GM21576 (cell line): ENCODE measurements at regions not wholly inside any gene's neighbourhood (a gene's known extent, or its start where the extent isn't known, plus 50 kb on each side); places are given as distances from the start of the nearest gene placed in this dataset.
"Not testable (repeated sequence)": the region's sequence is repeated elsewhere in the genome, so short reads cannot be mapped to it uniquely, and the experiment has no call there.

Experiments
- ATAC-seq: cut with Tn5 transposase; IDR thresholded peaks from one replicate; pipeline ENCODE4 v1.9.1; 2021; ENCODE audit warnings: mild to moderate bottlenecking, moderate library complexity; ENCODE audit not compliant: unreplicated experiment

DNA sequence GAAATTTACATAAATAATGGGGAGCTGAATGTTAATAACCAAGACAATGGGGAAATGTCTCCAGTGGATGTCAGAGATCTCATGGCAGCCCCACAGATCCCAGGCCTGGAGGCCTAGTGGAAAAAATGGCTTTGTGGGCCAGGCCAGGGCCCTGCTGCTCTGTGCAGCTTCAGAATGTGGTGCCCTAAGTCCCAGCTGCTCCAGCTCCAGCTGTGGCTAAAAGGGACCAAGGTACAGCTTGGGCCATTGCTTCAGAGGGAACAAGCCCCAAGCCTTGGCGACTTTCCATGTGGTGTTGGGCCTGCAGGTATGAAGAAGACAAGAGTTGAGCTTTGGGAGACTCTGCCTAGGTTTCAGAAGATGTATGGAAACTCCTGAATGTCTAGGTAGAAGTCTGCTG lies 658.2 kb downstream of the NUP35 start:
- ATAC-seq, result no peak

DNA sequence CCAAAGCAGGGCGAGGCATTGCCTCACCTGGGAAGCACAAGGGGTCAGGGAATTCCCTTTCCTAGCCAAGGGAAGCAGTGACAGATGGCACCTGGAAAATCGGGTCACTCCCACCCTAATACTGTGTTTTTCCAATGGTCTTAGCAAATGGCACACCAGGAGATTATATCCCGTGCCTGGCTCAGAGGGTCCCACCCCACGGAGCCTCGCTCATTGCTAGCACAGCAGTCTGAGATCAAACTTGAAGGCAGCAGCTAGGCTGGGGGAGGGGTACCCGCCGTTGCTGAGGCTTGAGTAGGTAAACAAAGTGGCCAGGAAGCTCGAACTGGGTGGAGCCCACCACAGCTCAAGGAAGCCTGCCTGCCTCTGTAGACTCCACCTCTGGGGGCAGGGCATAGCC lies 664.6 kb downstream of the NUP35 start:
- not testable (repeated sequence) for ATAC-seq

DNA sequence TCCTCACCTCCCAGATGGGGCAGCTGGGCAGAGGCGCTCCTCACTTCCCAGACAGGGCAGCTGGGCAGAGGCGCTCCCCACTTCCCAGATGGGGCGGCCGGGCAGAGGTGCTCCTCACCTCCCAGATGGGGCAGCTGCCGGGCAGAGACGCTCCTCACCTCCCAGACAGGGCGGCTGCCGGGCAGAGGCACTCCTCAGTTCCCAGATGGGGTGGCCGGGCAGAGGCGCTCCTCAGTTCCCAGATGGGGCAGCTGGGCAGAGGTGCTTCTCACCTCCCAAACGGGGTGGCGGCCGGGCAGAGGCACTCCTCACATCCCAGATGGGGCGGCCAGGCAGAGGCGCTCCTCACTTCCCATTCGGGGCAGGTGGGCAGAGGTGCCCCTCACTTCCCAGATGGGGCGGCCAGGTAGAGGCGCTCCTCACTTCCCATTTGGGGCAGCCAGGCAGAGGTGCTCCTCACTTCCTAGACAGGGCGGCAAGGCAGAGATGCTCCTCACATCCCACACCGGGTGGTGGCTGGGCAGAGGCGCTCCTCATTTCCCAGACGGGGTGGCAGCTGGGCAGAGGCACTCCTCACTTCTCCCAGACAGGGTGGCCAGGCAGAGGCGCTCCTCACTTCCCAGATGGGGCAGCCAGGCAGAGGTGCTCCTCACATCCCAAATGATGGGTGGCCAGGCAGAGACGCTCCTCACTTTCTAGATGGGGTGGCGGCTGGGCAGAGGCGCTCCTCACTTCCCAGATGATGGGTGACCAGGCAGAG lies 668.1 kb downstream of the NUP35 start:
- not testable (repeated sequence) for ATAC-seq

DNA sequence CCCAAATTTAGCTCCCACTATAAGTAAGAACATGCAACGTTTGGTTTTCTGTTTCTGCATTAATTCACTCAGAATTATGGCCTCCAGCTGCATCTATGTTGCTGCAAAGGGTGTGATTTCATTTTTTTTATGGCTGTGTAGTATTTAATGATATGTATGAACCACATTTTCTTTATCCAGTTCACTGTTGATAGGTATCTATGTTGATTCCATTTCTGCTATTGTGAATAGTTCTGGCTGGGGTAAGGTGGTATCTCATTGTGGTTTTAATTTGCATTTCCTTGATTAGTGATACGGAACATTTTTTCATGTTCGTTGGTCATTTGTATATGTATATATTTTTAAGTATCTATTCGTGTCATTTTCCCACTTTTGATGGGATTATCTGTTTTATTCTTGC lies 674.3 kb downstream of the NUP35 start:
- no peak for ATAC-seq

DNA sequence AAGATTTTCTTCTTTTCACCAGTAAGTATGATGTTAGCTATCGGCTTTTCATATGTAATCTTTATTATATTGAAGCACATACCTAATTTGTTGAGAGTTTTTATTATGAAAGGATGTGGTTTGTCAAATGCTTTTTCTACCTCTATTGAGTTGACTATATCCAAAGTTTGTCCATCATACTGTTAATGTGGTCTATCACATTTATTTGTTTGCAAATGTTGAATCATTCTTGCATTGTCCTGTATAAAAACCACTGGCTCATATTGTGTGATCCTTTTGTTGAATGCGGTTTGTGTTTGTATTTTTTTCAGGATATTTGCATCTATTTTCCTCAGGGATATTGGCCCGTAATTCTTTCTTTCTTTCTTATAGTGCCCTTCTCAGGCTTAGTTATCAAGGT lies 675.5 kb downstream of the NUP35 start:
- ATAC-seq, result no peak

DNA sequence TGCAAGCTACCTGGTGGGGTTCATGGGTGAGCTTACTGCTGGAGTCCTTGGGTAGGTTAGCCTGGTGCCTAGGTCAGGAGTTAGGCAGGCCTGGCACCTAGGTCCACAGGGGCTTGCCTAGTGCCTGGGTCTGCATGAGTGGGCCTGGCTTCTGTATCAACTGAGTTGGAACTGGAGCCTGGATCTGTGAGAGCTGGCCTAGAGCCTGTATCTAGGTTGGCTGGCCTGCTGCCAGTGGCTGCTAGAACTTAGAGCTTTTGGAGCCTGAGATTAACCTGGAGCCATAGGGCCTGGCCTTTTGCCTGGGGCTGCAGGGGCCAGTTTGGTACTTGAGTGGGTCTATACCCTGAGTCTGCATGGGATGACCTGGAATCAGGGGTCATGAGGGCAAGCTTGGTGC lies 679.4 kb downstream of the NUP35 start:
- ATAC-seq, result no peak

DNA sequence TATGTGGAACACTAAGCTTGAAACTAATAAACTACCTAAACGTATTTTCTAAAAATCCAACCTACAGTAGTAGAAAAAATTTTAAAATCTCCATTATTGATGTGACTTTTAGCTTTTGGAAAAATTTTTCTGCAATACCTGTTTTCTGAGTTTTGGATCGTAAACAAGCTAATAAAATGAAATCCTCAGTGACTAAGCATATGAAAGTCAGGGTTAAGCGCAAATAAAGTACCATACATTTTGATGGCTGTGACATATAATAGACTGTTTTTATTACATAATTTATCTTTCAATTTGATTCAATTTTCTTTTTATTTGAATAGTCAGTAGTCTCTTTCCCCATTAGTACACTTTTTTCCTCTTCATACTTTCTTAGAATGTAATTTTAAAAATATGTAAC lies 683.6 kb downstream of the NUP35 start:
- ATAC-seq, result no peak

DNA sequence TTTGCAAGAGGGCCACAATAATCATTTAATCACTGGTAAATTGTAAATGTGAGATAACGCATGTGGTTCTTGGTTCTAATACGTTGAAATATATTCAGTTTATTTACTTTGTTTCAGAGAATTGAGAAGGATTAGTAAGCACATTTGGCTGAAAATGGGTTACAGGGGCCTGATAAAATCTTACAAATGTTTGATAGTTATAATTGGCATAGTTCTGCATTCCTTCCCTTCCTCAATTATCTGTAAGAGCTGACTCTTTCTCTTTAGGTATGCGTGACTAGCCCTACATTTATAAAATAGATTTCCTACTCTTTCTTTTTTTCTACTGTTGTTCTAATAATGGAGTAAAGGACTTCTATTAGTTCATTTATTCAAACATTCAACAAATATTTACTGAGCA lies 685.2 kb downstream of the NUP35 start:
- ATAC-seq, result no peak

DNA sequence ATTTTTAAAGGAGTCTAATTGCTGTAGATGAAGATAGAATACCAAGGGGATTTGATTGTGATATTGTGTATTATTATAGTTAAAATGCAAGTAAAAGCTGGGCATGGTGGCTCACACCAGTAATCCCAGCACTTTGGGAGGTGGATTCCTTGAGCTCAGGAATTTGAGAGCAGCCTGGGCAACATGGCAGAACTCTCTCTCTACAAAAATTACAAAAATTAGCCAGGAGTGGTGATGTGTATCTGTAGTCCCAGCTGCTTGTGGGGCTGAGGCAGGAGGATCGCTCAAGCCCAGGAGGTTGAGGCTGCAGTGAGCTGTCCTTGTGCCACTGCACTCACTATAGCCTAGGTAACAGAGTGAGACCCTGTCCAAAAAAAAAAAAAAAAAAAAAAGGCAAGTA lies 687.0 kb downstream of the NUP35 start:
- ATAC-seq, result no peak

DNA sequence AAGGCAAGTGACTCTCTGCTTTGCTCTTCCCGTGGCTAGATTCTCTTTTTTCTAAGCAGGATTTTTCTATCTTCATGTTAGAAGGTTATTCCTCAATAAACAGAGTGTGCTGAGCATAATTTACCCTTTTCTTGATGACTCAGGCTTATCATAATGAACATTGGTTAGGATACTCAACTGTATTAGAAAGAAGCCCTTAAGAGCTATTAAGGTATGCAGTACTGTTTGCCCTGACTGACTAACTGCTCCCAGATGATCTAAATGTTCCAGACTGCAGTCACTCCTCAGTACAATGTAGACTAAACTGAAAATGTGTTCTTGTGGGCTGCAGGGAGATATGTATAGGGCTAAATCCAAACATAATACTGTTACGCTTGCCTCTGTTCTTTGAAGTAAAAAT lies 687.8 kb downstream of the NUP35 start:
- ATAC-seq, result no peak

DNA sequence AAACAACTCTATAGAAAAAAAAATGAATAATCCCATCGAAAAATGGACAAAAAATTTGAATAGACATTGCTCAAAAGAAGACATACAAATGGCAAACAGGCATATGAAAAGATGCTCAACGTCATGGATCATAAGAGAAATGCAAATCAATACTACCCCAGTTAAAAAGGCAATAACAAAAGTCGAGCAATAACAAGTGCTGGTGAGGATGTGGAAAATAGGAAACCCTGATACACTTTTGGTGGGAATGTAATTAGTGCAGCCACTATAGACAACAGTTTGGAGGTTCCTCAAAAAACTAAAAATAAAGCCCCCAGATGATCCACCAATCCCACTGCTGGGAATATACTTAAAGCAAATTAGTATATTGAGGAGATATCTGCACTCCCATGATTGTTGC lies 701.5 kb downstream of the NUP35 start:
- ATAC-seq, result no peak

DNA sequence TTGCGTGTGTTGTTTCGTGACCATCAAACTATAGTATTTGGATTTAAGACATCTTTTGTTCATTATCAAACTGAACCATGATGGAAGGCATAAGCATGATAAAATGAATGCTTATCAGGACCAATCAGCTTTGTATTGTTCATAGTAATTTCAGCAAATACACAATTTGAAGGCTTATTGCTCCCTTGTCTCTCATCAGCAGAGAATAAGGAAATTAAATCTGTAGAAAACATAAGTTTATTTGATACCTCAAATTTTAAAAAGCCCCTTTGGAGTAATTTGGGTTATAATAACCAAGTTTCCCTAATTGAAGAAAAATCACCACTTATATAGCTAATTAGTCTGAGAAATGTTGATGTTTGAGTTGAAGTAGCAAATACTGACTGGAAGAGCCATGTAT lies 705.7 kb downstream of the NUP35 start:
- no peak for ATAC-seq

DNA sequence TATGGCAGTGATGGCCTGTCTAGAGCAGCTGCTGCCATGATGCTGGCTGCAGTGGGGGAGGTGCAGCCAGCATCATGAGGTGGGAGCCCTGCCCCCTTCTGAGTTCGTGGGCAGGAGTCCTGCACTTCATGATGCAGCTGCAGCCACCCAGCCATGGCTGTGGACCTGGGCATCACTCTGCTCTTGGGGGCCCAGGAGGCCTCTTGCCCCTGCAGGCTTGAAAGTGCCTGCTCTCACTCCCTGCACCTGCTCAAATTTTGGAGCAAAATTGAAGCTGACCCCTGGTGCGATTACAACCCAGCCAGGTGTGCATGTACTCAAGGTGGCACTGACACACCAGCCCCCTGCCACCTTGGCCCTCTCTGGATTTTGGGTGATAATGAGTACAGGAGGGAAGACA lies 712.9 kb downstream of the NUP35 start:
- ATAC-seq, result no peak

DNA sequence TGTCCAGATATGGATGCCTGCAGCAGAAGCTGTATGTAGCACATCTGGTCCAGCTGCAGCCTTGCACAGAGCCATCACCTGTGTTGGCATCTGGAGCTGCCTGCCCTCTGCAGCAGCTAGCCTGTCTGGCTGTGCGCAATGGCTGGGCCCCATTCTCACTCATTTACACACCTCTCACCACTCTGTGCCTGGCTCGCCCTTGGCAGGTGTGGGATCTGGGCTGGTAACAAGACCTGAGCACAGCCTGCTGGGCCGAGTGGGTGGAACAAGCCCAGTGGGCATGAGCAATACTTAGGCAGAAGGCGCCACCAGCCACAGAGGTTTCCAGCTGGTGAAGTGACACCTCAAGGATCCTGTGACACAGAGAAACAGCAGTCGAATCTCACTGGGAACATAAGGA lies 714.1 kb downstream of the NUP35 start:
- no peak for ATAC-seq

DNA sequence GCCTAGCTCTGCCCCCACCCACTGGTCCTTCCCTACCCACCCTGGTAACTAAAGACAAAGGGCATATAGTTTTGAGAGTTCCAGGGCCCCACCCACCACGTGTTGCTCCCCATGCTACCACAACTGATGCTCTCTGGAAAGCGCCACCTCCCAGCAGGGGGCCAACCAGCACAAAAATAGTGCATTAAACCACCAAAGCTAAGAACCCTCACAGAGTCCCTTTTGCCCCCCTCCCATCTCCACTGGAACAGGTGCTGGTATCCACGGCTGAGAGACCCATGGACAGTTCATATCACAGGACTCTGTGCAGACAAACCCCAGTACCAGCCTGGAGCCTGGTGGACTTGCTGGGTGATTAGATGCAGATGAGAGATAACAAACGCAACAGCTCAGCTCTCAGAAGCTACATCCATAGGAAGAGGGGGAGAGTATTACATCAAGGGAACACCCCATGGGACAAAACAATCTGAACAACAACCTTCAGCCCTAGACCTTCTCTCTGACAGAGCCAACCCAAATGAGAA lies 715.9 kb downstream of the NUP35 start:
- ATAC-seq, result no peak

DNA sequence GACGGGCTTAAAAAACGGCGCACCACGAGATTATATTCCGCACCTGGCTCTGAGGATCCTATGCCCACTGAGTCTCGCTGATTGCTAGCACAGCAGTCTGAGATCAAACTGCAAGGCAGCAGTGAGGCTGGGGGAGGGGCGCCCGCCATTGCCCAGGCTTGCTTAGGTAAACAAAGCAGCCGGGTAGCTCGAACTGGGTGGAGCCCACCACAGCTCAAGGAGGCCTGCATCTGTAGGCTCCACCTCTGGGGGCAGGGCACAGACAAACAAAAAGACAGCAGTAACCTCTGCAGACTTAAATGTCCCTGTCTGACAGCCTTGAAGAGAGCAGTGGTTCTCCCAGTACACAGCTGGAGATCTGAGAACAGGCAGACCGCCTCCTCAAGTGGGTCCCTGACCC lies 725.6 kb downstream of the NUP35 start:
- ATAC-seq, result not testable (repeated sequence)

DNA sequence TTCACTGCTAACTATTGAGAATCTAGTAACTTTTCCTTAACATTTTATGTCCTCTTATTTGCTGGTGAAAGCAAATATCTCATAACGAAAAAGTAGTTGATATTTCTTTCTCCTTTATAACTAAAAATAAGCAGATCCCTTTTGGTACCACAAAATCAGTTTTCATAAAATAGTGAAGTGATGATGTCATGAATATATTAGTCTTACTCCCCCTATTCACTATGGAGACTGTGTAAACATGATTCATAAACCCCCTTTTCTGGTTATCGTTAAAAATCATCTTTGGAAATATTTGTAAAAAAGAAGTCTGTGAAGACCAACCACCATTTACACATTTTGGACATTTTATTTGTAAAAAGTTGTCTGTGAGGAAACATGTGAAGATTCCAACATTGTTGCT lies 734.9 kb downstream of the NUP35 start:
- ATAC-seq, result no peak

DNA sequence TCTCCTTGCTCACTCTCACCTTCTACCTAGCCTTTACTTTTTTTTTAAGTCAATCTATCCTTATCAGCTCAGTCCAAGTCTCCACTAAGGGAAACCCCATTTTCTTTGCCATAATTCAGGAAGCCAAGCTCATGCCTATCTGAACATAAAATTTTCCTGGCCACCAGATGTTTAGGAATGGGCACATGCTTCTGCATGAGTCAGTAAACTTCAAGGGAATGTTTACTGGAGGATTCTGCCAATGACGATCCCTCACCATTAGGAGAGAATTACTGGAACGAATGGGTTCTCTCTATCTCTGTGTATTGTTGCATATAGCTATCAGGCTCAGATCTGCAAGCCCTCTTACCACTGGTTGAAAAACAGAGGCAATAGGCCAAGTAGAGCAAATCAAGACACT lies 731.7 kb upstream of the ZNF804A start:
- no peak for ATAC-seq

DNA sequence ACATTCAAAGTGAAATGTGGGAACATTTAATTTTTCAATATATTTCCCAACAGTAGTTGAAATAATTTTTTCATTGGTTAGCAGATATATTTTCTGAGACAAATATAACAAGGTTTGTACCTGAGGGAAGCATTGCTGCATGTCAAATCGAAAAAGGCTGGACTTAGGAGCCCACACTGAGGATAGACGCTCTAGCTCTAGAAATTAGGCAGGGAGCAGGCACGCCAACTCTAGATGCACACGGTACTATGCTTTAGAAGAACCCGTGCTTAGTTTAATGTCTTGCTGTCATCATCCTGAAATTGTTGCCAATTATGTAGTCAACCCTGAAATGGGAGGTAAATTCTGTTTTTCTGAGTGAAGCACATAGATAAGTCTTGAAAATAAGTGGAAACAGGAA lies 731.1 kb upstream of the ZNF804A start:
- ATAC-seq, result no peak

DNA sequence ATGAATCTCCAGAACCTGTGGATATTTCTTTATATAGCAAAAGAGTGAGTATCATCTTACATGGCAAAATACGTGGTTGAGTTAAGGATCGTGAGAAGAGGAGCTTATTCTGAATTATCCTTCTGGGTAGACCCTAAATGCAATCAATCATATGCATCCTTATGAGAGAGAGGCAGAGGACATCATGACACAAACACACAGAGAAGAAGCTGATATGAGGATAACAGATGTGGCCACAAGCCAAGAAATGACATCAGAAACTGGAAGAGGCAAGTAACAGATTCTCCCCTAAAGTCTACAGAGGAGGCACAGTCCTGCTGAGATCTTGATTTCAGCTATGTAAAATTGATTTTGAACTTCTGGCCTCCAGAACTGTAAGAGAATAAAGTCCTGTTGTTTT lies 730.2 kb upstream of the ZNF804A start:
- ATAC-seq, result no peak

DNA sequence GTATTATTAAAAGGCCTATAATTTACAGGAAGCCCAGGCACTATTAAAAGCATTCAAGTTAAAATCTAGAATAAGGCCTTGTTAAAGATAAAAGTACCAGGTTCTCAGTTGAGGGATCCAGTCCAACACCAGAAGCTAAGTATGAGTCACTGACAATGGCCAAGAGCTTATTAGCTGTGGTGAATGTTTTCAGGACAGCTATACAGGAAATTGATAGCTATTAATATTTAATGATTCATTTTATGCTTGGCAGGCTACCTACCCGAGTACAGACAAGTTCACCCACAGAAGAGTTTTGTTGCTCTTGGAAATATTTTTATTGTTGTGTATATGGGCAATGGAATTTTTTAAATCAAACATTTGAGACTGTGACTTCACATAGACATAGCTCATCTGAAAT lies 729.6 kb upstream of the ZNF804A start:
- ATAC-seq, result no peak

DNA sequence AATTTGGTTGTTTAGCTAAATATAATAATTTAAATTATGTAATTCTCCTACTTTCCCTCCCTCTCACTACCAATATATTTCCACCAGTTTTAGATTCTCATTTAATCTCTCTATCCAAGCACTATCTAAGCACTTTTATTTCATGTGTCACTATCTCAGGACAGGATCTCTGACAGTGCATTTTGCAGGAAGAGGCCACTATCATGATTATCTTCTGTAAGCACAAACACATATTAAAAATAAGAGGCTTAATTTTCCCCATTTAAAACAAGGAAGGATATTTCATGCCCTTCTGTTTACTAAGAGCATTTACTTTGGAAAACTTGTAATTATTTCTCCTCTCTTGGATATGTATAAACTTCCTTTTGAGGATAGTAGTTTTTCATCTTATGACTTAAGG lies 726.2 kb upstream of the ZNF804A start:
- no peak for ATAC-seq

DNA sequence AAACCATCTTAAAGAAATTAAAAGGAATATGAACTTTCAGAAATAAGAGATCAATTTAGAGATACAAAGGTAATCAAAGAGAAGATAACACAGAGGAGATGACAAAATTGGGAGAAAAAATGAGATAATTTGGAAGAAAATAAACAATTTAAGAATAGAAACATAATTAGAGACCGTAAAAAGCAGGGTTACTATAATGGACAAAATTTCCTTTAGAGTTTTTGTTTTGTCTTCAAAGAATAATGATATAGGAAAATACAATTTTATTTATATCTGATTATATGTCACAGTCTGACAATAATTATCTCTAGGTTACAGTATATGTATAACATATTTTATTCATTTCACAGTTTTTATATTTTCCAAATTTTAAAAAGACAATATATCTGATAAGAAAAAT lies 716.4 kb upstream of the ZNF804A start:
- ATAC-seq, result no peak
